Small intestine (tissue), 7 donors: ENCODE measurements at regions not wholly inside any gene's neighbourhood (a gene's known extent, or its start where the extent isn't known, plus 50 kb on each side); places are given as distances from the start of the nearest gene placed in this dataset.

Experiments used
- DNase-seq, 2 donors: peaks; one replicate each; pipeline versions ENCODE4 v3.0.0 to v3.0.0-alpha.2; 2013
- FAIRE-seq: peaks from 2 replicates; lab custom pipeline; 2012; peaks lifted over from hg19 to GRCh38; lab: Jason Lieb, UNC
- H3K27ac ChIP-seq, 3 donors: one replicate each; pipeline ENCODE4 v1.5.1; 2013; ENCODE audit warnings: low read length in 2 of 3, mild to moderate bottlenecking in 2 of 3, control low read depth in 1 of 3, inconsistent platforms in 1 of 3, low read depth in 1 of 3, moderate library complexity in 1 of 3
- H3K27me3 ChIP-seq, 3 donors: one replicate each; pipeline ENCODE4 v1.6.1; 2013; ENCODE audit warnings: low read length in 3 of 3, inconsistent platforms in 1 of 3; ENCODE audit not compliant: control insufficient read depth in 3 of 3, insufficient read depth in 3 of 3
- H3K36me3 ChIP-seq, 3 donors: one replicate each; pipeline ENCODE4 v1.6.1; 2013; ENCODE audit warnings: low read length in 3 of 3, inconsistent platforms in 1 of 3, low read depth in 1 of 3, mild to moderate bottlenecking in 1 of 3, moderate library complexity in 1 of 3; ENCODE audit not compliant: control insufficient read depth in 3 of 3, insufficient read depth in 2 of 3
- H3K4me1 ChIP-seq, 3 donors: one replicate each; pipeline ENCODE4 v1.6.1; 2013; ENCODE audit warnings: low read length in 2 of 3, inconsistent platforms in 1 of 3, low read depth in 1 of 3, mild to moderate bottlenecking in 1 of 3, moderate library complexity in 1 of 3; ENCODE audit not compliant: control insufficient read depth in 3 of 3, insufficient read depth in 2 of 3
- H3K4me3 ChIP-seq, 3 donors: one replicate each; pipeline ENCODE4 v1.5.1; 2013; ENCODE audit warnings: low read length in 3 of 3, control low read depth in 1 of 3, inconsistent platforms in 1 of 3, low read depth in 1 of 3, mild to moderate bottlenecking in 1 of 3, moderate library complexity in 1 of 3
- H3K9me3 ChIP-seq, 2 donors: one replicate each; pipeline ENCODE4 v1.6.1; 2013; ENCODE audit warnings: low read depth in 1 of 2, low read length in 1 of 2; ENCODE audit not compliant: control insufficient read depth in 2 of 2, insufficient read depth in 1 of 2
- WGBS, 3 donors: extraction: QIAGEN DNeasy Blood & Tissue Kit; methylation state at CpG; one replicate each; pipeline ENCODE4 v1.1.7; 2013; 5-methylcytosine and 5-hydroxymethylcytosine counted together
- donor health status: healthy with polysubstance abuse.
- donor health status: control.
- donor health status: control.
- donor health status: Bipolar disorder and iron deficiency.
- donor health status: healthy.

DNA sequence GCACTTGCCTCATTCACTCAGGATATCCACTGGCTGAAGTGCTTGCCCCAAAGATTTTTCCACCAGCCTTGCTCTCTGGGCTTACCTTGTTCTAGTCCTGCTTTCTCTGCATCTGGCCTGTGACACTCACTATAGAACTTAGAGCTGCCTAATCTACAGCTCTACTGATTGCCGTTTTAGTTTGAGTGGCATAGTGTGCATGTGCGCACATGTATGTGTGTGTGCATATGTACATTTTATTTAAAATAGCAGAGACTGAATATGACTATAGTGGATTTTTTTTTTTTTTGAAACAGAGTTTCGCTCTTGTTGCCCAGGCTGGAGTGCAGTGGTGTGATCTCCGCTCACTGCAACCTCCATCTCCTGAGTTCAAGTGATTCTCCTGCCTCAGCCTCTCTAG is 92.0 kb upstream of the CCDC190 start:
- H3K27ac ChIP-seq = no peak overlapping the region
- no peak overlapping the region for H3K4me3 ChIP-seq
- FAIRE-seq (no peak), DNase-seq (no peak)
- WGBS, 3 donors = 82 to 90% (median 89%) methylated on average over 4 of the region's 4 CpGs
- no peaks in the 10 kb centered on the region for H3K27me3 ChIP-seq
- no peaks in the 10 kb centered on the region for H3K9me3 ChIP-seq
- H3K4me1 ChIP-seq = no peaks in the 10 kb centered on the region
- H3K36me3 ChIP-seq = no peaks in the 10 kb centered on the region

DNA sequence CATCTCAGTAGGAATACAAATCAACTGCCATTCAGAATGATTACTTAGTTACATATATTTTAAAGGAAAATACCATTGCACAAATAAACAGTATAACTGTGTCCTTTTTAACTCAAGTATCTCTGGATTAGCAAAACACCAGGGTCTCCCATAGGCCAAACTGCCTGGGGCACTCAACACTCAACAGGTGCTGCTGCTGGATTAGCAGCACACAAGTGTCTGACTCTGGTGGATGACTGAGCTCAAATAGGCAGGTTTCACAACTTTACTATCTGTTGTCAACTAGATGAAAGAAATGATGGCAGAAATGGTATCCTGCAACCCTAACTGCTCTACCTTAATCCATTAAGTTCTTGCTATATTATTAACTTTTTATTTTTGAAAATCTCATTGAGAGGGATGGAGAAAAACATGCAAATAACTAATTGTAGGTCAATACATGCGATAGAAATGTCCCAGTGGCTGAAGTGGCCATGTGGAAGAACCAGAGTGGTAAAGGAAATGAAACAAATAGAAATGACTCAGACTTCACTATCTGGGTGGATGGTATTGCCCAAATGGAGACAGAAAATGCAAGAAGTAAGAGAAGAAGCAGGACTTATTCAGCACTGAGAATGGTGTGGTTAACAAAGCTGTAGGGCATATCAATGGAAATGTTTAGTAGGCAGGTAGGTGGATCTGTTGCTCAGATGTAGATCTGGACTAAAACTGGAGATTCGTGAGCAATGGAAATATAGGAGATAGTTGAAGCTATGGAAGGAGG is 90.8 kb upstream of the CCDC190 start:
- FAIRE-seq (no peak), DNase-seq (no peak)
- H3K27me3 ChIP-seq = no peaks in the 10 kb centered on the region
- WGBS, 3 donors = 71 to 84% (median 77%) methylated on average over 2 of the region's 2 CpGs
- H3K4me3 ChIP-seq = no peak overlapping the region
- no peaks in the 10 kb centered on the region for H3K36me3 ChIP-seq
- no peaks in the 10 kb centered on the region for H3K4me1 ChIP-seq
- H3K9me3 ChIP-seq = no peaks in the 10 kb centered on the region
- no peak overlapping the region for H3K27ac ChIP-seq

DNA sequence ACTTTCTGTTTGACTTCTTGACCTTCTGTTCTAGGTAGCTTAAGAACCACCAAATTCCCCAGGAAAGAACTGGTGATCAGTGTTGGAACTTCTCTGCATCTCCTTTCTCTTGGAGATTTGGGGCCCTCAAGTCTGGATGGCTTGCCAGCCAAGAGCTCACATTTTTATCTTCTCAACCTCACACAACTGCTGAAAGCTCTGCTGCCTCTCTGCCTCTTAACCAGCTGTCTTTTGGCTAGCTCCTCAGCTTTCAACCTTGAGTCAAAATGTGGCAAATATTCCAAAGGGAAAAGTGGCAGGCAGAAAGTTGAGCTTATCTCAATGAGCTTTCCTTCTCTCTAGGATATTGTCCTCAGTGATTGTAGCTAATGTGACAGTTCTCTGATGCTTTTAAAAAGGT is 89.2 kb upstream of the CCDC190 start:
- H3K27me3 ChIP-seq = no peaks in the 10 kb centered on the region
- H3K4me1 ChIP-seq = no peaks in the 10 kb centered on the region
- no peak for DNase-seq
- no peak overlapping the region for H3K27ac ChIP-seq
- H3K36me3 ChIP-seq = no peaks in the 10 kb centered on the region
- no peak overlapping the region for H3K4me3 ChIP-seq
- no peak for FAIRE-seq
- H3K9me3 ChIP-seq = no peaks in the 10 kb centered on the region

DNA sequence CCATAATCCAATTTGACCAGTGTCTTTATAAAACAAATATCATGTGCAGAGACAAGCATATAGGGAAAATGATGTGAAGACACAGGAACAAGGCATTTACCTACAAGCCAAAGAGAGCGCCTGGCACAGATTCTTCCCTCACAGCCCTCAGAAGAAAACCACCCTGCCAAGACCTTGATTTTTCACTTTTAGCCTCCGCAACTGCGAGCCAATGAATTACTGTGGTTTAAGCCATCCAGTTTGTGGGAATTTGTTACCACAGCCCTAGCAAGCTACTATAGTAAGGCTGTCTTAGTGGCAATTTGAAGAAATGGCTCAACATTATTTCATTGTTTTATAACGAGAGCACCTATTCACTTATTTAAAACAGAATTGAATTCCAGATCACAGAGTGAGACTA is 85.7 kb upstream of the CCDC190 start:
- Histone ChIP-seq H3K4me3 (no peak overlapping the region), H3K36me3 (no peaks in the 10 kb centered on the region), H3K27me3 (peaks cover 0 to 2% (median 0%) of the 10 kb centered on the region in 3 donors), H3K27ac (no peak overlapping the region), H3K4me1 (no peaks in the 10 kb centered on the region), H3K9me3 (no peaks in the 10 kb centered on the region)
- no peak for DNase-seq
- FAIRE-seq = no peak
- 89 to 91% (median 90%) methylated on average over 4 of the region's 4 CpGs for WGBS, 3 donors

DNA sequence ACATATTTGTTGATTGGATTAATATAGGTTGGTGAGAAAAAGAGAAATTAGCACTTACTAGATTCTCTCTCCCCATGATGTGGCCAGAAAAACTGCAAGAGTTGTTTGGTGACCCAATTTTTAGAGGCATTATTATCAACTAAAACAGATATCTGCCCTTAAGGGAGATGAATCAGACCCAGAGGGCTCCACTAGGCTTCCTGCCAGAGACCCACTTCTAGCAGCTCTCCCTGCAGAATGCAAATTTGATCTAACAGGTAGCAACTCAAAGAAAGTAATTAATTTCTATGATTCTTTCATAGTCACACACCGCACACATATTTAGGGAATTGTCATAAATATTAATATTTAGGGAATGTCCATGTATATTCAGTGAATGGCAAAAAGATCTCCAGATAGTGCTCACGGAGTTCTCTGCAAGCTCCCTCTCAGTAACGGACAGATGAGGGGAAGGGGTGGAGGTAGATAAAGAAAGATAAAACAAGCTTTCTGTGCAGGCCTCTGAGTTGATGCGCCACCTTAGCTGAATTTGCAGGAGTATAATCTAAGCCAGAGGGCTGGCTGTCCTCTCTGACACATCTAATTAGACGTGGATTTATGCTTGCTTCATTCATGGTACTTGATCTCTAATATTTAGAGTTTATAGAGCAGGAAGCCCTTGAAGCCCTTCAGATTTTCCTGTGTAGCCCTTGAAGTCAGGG is 84.1 kb upstream of the CCDC190 start:
- no peaks in the 10 kb centered on the region for H3K9me3 ChIP-seq
- no peaks in the 10 kb centered on the region for H3K4me1 ChIP-seq
- H3K27me3 ChIP-seq = peaks cover 0 to 5% (median 0%) of the 10 kb centered on the region in 3 donors
- no peak overlapping the region for H3K4me3 ChIP-seq
- no peaks in the 10 kb centered on the region for H3K36me3 ChIP-seq
- H3K27ac ChIP-seq = no peak overlapping the region
- WGBS, 3 donors = 80 to 84% (median 84%) methylated on average over 5 of the region's 5 CpGs
- no peak for FAIRE-seq
- no peak for DNase-seq

DNA sequence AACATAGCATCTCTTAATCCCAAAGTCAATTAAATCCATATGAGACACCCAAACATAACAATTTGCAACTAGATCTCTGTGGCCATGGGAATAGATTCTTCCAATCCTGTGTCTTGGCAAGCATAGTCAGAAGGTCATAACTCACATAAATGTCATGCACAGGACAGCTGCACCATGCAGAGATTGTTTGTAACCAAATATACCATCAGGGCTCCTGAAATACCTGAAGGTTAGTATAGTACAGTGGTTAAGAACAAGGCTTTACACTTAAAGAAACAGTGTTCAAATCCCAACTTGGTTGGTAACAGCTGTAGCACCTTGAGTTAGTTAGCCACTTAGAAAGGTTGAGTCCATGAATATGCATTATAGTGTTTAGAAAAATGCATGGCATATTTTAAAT is 82.6 kb upstream of the CCDC190 start:
- no peaks in the 10 kb centered on the region for H3K9me3 ChIP-seq
- no peak overlapping the region for H3K4me3 ChIP-seq
- DNase-seq = no peak
- no peak for FAIRE-seq
- peaks cover 0 to 5% (median 0%) of the 10 kb centered on the region in 3 donors for H3K27me3 ChIP-seq
- H3K4me1 ChIP-seq = no peaks in the 10 kb centered on the region
- H3K27ac ChIP-seq = no peak overlapping the region
- no peaks in the 10 kb centered on the region for H3K36me3 ChIP-seq

DNA sequence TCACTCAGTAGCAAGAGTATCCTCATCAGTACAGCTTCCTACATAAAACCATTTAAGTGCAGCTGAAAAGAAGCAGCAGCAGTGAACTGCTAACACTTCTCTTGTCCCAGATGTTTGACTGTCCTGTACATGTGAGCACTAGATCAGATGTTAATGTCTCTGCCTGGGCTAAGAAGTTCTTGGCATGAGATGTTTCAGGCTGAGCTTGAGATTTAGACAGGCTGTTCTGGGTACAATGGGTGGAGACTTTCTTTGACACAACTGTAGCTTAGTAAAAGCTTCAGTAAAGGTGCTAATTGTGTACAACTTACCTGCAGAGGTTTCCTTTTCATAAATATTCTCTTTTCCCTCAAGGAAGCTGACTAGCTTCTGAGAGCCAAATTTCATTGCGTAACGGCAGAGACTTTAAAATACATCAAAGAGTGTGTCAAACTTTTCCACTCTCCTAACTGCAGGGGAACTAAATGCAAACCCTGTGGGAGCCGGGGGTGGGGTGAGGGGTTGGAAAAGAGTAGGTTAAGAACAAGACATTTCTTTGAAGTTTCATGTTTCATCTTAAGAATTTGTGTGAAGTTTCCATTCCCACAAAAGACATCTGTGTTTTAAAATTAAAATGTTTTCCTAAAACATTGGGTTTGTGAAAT is 82.1 kb upstream of the CCDC190 start:
- WGBS, 3 donors = 42 to 62% (median 48%) methylated on average over 3 of the region's 3 CpGs
- H3K36me3 ChIP-seq = no peaks in the 10 kb centered on the region
- DNase-seq (no peak), FAIRE-seq (no peak)
- no peak overlapping the region for H3K4me3 ChIP-seq
- H3K9me3 ChIP-seq = no peaks in the 10 kb centered on the region
- no peaks in the 10 kb centered on the region for H3K4me1 ChIP-seq
- H3K27me3 ChIP-seq = peaks cover 0 to 5% (median 0%) of the 10 kb centered on the region in 3 donors
- no peak overlapping the region for H3K27ac ChIP-seq

DNA sequence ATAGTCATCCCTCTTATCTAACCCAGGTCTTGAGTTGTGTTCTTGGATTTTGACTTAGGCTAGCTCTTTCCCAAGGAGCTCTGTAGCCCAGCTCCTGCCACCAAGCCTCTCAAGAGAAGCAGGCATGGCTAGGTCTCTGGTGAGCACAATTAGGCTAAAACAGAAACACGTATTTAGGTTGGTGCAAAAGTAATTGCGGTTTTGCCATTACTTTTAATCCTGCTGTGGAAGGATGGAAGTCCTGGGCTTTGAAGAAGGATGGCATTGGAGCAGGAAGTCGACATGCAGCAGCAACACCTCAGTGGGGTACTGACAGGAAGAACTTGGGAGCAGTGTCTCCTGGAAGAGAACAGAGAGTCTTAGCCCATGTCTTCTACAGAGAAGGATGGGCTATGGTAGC is 80.0 kb upstream of the CCDC190 start:
- peaks cover 0 to 5% (median 0%) of the 10 kb centered on the region in 3 donors for H3K27me3 ChIP-seq
- DNase-seq (no peak), FAIRE-seq (no peak)
- no peak overlapping the region for H3K27ac ChIP-seq
- H3K4me1 ChIP-seq = no peaks in the 10 kb centered on the region
- H3K4me3 ChIP-seq = no peak overlapping the region
- H3K36me3 ChIP-seq = no peaks in the 10 kb centered on the region
- 73 to 85% (median 82%) methylated on average over 3 of the region's 3 CpGs for WGBS, 3 donors
- H3K9me3 ChIP-seq = no peaks in the 10 kb centered on the region
